ENCODE measurements at regions not wholly inside any gene's neighbourhood (a gene's known extent, or its start where the extent isn't known, plus 50 kb on each side); places are given as distances from the start of the nearest gene placed in this dataset.
"Not testable (repeated sequence)": the region's sequence is repeated elsewhere in the genome, so short reads cannot be mapped to it uniquely, and the experiment has no call there.

- Histone ChIP-seq H3K27ac (ENCODE audit: low read length, poor library complexity, severe bottlenecking) (no peak overlapping the region), H3K14ac (ENCODE audit: low read length in 2 of 2) (no peak overlapping the region), H2BK15ac (ENCODE audit: low read depth, poor library complexity, severe bottlenecking) (no peak overlapping the region), H2BK5ac (ENCODE audit: low read depth, low read length, poor library complexity, severe bottlenecking) (no peak overlapping the region), H3K4ac (ENCODE audit: low read depth in 1 of 2, low read length in 2 of 2) (no peak overlapping the region), H3K9me3 (ENCODE audit: control insufficient read depth, low read length) (no peaks in the 10 kb centered on the region), H3K4me2 (ENCODE audit: low read length, poor library complexity, severe bottlenecking) (no peak overlapping the region), H3K36me3 (ENCODE audit: control insufficient read depth in 1 of 2, insufficient read depth in 2 of 2, low read depth in 1 of 2, low read length in 2 of 2) (no peaks in the 10 kb centered on the region), H2BK12ac (ENCODE audit: low read length in 2 of 2) (no peak overlapping the region), H3K23ac (ENCODE audit: low read length in 2 of 2) (no peak overlapping the region), H2AFZ (ENCODE audit: low read depth, low read length) (no peak overlapping the region), H3K4me1 (ENCODE audit: control insufficient read depth, insufficient read depth, low read depth, low read length) (peaks cover 2% of the 10 kb centered on the region), H3K79me1 (replicated peaks; ENCODE audit: low read length, poor library complexity, severe bottlenecking) (no peaks in the 10 kb centered on the region), H2BK120ac (ENCODE audit: low read depth, low read length) (no peak overlapping the region), H3K18ac (ENCODE audit: low read depth in 1 of 2, low read length in 2 of 2) (no peak overlapping the region), H3K4me3 (ENCODE audit: insufficient read depth in 1 of 2, low read depth in 1 of 2, low read length in 2 of 2) (no peak overlapping the region), H4K91ac (ENCODE audit: low read length) (no peak overlapping the region), H2AK5ac (ENCODE audit: low read length, severe bottlenecking) (no peak overlapping the region), H3K27me3 (ENCODE audit: control insufficient read depth in 1 of 2, insufficient read depth in 1 of 2, low read length in 2 of 2) (no peaks in the 10 kb centered on the region), H4K8ac (ENCODE audit: low read length) (no peak overlapping the region), H3K9ac (ENCODE audit: low read length) (no peak overlapping the region)
- no CpG with 5 or more reads among the region's 1 CpG for WGBS
- DNase-seq, result no peak
Observed at GRCh38 chr9:78697618-78698017, 400.7 kb downstream of the PSAT1 start.

- no peaks in the 10 kb centered on the region for H3K4me1 ChIP-seq (ENCODE audit: control insufficient read depth, insufficient read depth, low read depth, low read length)
- no peak overlapping the region for H2AK5ac ChIP-seq (ENCODE audit: low read length, severe bottlenecking)
- no peak overlapping the region for H3K14ac ChIP-seq (ENCODE audit: low read length in 2 of 2)
- no peaks in the 10 kb centered on the region for H3K27me3 ChIP-seq (ENCODE audit: control insufficient read depth in 1 of 2, insufficient read depth in 1 of 2, low read length in 2 of 2)
- DNase-seq, result no peak
- H3K4ac ChIP-seq (ENCODE audit: low read depth in 1 of 2, low read length in 2 of 2), result no peak overlapping the region
- no peak overlapping the region for H3K9ac ChIP-seq (ENCODE audit: low read length)
- H2BK120ac ChIP-seq (ENCODE audit: low read depth, low read length), result no peak overlapping the region
- no peak overlapping the region for H2BK15ac ChIP-seq (ENCODE audit: low read depth, poor library complexity, severe bottlenecking)
- H2BK5ac ChIP-seq (ENCODE audit: low read depth, low read length, poor library complexity, severe bottlenecking), result no peak overlapping the region
- no peaks in the 10 kb centered on the region for H3K9me3 ChIP-seq (ENCODE audit: control insufficient read depth, low read length)
- H3K4me3 ChIP-seq (ENCODE audit: insufficient read depth in 1 of 2, low read depth in 1 of 2, low read length in 2 of 2), result no peak overlapping the region
- H2BK12ac ChIP-seq (ENCODE audit: low read length in 2 of 2), result no peak overlapping the region
- H3K4me2 ChIP-seq (ENCODE audit: low read length, poor library complexity, severe bottlenecking), result no peak overlapping the region
- H4K8ac ChIP-seq (ENCODE audit: low read length), result no peak overlapping the region
- no peak overlapping the region for H4K91ac ChIP-seq (ENCODE audit: low read length)
- no peak overlapping the region for H3K18ac ChIP-seq (ENCODE audit: low read depth in 1 of 2, low read length in 2 of 2)
- no peak overlapping the region for H2AFZ ChIP-seq (ENCODE audit: low read depth, low read length)
- WGBS, result no CpG with 5 or more reads among the region's 2 CpGs
- no peak overlapping the region for H3K27ac ChIP-seq (ENCODE audit: low read length, poor library complexity, severe bottlenecking)
- no peaks in the 10 kb centered on the region for H3K36me3 ChIP-seq (ENCODE audit: control insufficient read depth in 1 of 2, insufficient read depth in 2 of 2, low read depth in 1 of 2, low read length in 2 of 2)
- H3K23ac ChIP-seq (ENCODE audit: low read length in 2 of 2), result no peak overlapping the region
- no peaks in the 10 kb centered on the region for H3K79me1 ChIP-seq (replicated peaks; ENCODE audit: low read length, poor library complexity, severe bottlenecking)
Observed at GRCh38 chr9:78698371-78698770, 401.4 kb downstream of the PSAT1 start.

DNA sequence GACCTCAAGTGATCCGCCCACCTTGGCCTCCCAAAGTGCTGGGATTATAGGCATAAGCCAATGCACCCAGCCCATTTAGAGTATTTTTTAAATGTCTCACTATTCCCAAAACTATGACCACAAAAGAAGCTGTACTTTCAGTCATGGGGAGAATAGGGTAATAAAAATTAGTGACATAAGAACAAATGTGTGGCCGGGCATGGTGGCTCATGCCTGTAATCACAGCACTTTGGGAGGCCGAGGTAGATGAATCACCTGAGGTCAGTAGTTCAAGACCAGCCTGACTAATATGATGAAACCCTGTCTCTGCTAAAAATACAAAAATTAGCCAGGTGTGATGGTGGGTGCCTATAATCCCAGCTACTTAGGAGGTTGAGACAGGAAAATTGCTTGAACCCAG is 402.3 kb downstream of the PSAT1 start:
- H3K79me1 ChIP-seq (replicated peaks; ENCODE audit: low read length, poor library complexity, severe bottlenecking); H3K4me1 ChIP-seq (ENCODE audit: control insufficient read depth, insufficient read depth, low read depth, low read length); H2BK120ac ChIP-seq (ENCODE audit: low read depth, low read length); H2BK15ac ChIP-seq (ENCODE audit: low read depth, poor library complexity, severe bottlenecking); H3K9ac ChIP-seq (ENCODE audit: low read length); H3K4ac ChIP-seq (ENCODE audit: low read depth in 1 of 2, low read length in 2 of 2); H4K8ac ChIP-seq (ENCODE audit: low read length); H3K4me3 ChIP-seq (ENCODE audit: insufficient read depth in 1 of 2, low read depth in 1 of 2, low read length in 2 of 2); H3K18ac ChIP-seq (ENCODE audit: low read depth in 1 of 2, low read length in 2 of 2); H2AFZ ChIP-seq (ENCODE audit: low read depth, low read length); H3K27ac ChIP-seq (ENCODE audit: low read length, poor library complexity, severe bottlenecking); H3K27me3 ChIP-seq (ENCODE audit: control insufficient read depth in 1 of 2, insufficient read depth in 1 of 2, low read length in 2 of 2); H3K36me3 ChIP-seq (ENCODE audit: control insufficient read depth in 1 of 2, insufficient read depth in 2 of 2, low read depth in 1 of 2, low read length in 2 of 2); H2BK5ac ChIP-seq (ENCODE audit: low read depth, low read length, poor library complexity, severe bottlenecking); H3K14ac ChIP-seq (ENCODE audit: low read length in 2 of 2); DNase-seq; H2AK5ac ChIP-seq (ENCODE audit: low read length, severe bottlenecking); H3K23ac ChIP-seq (ENCODE audit: low read length in 2 of 2); H4K91ac ChIP-seq (ENCODE audit: low read length); H3K4me2 ChIP-seq (ENCODE audit: low read length, poor library complexity, severe bottlenecking); H3K9me3 ChIP-seq (ENCODE audit: control insufficient read depth, low read length); H2BK12ac ChIP-seq (ENCODE audit: low read length in 2 of 2): not testable (repeated sequence)
- WGBS, result 85% methylated on average over 3 of the region's 3 CpGs

GRCh38 chr9:78704153-78704552 is 407.2 kb downstream of the PSAT1 start:
- H3K14ac ChIP-seq (ENCODE audit: low read length in 2 of 2); H3K4ac ChIP-seq (ENCODE audit: low read depth in 1 of 2, low read length in 2 of 2); H3K27ac ChIP-seq (ENCODE audit: low read length, poor library complexity, severe bottlenecking); H4K8ac ChIP-seq (ENCODE audit: low read length); H3K18ac ChIP-seq (ENCODE audit: low read depth in 1 of 2, low read length in 2 of 2); H2BK12ac ChIP-seq (ENCODE audit: low read length in 2 of 2); H3K9me3 ChIP-seq (ENCODE audit: control insufficient read depth, low read length); H3K4me3 ChIP-seq (ENCODE audit: insufficient read depth in 1 of 2, low read depth in 1 of 2, low read length in 2 of 2); H3K27me3 ChIP-seq (ENCODE audit: control insufficient read depth in 1 of 2, insufficient read depth in 1 of 2, low read length in 2 of 2); H3K9ac ChIP-seq (ENCODE audit: low read length); DNase-seq; H3K4me1 ChIP-seq (ENCODE audit: control insufficient read depth, insufficient read depth, low read depth, low read length); H2AK5ac ChIP-seq (ENCODE audit: low read length, severe bottlenecking); H3K36me3 ChIP-seq (ENCODE audit: control insufficient read depth in 1 of 2, insufficient read depth in 2 of 2, low read depth in 1 of 2, low read length in 2 of 2); H3K23ac ChIP-seq (ENCODE audit: low read length in 2 of 2); H2AFZ ChIP-seq (ENCODE audit: low read depth, low read length); H3K79me1 ChIP-seq (replicated peaks; ENCODE audit: low read length, poor library complexity, severe bottlenecking); H3K4me2 ChIP-seq (ENCODE audit: low read length, poor library complexity, severe bottlenecking); H2BK15ac ChIP-seq (ENCODE audit: low read depth, poor library complexity, severe bottlenecking); H2BK5ac ChIP-seq (ENCODE audit: low read depth, low read length, poor library complexity, severe bottlenecking); H2BK120ac ChIP-seq (ENCODE audit: low read depth, low read length); H4K91ac ChIP-seq (ENCODE audit: low read length): not testable (repeated sequence)
- WGBS, result 66% methylated on average over 4 of the region's 4 CpGs
